ENCODE measurements at regions not wholly inside any gene's neighbourhood (a gene's known extent, or its start where the extent isn't known, plus 50 kb on each side); places are given as distances from the start of the nearest gene placed in this dataset.

DNA sequence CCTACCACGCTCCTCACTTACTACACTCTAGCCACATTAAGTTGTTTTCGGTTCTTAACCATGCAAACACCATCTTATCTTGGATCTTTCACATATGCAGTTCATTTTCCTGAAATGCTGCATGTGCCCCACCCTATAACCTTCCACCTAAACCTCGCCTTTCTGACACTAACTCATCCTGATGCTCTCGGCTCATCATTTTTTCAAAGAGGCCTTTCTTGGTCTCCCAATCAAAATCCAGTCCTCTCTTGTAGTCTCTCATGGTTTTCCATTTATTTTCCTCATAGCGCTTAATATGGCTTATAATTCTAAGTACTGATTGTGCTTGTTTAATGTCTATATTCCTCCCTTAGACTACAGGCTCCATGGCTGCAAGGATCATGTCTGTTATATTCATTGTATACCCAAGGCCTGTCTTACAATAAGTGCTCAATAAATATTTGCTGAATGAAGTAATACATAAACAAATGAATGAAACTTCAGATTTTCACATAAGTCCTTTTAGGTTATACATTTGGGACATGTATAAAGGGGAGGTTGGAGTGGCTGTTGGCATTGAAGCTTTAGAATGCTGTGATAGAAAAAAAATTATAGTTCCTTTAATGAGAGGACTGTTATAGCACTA, 79.2 kb upstream of the CDC42BPA start (continued):
- TF ChIP-seq KDM1A (IDR thresholded peaks at IDR 0.05): peak in 1 of 2 experiments; percentile 12; a peak in 2 of 4 replicates
- TF ChIP-seq SOX6 (IDR thresholded peaks at IDR 0.05): 0 out of 2 replicates have a peak, but pooled peaks have one; percentile 8
- TF ChIP-seq TAF9B (IDR thresholded peaks at IDR 0.05; ENCODE audit: partially characterized antibody): no peak
- no peak for TF ChIP-seq FOXO4 (CRISPR knock-in tag; IDR thresholded peaks at IDR 0.05)
- TF ChIP-seq, protein P1, sequence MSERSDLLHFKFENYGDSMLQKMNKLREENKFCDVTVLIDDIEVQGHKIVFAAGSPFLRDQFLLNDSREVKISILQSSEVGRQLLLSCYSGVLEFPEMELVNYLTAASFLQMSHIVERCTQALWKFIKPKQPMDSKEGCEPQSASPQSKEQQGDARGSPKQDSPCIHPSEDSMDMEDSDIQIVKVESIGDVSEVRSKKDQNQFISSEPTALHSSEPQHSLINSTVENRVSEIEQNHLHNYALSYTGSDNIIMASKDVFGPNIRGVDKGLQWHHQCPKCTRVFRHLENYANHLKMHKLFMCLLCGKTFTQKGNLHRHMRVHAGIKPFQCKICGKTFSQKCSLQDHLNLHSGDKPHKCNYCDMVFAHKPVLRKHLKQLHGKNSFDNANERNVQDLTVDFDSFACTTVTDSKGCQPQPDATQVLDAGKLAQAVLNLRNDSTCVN (CRISPR knock-in tag; IDR thresholded peaks at IDR 0.05): 0 out of 2 replicates have a peak, but pooled peaks have one; percentile 39
- no peak for TF ChIP-seq SMAD2 (IDR thresholded peaks at IDR 0.05; ENCODE audit: low read depth, low read length)
- TF ChIP-seq, protein P2, sequence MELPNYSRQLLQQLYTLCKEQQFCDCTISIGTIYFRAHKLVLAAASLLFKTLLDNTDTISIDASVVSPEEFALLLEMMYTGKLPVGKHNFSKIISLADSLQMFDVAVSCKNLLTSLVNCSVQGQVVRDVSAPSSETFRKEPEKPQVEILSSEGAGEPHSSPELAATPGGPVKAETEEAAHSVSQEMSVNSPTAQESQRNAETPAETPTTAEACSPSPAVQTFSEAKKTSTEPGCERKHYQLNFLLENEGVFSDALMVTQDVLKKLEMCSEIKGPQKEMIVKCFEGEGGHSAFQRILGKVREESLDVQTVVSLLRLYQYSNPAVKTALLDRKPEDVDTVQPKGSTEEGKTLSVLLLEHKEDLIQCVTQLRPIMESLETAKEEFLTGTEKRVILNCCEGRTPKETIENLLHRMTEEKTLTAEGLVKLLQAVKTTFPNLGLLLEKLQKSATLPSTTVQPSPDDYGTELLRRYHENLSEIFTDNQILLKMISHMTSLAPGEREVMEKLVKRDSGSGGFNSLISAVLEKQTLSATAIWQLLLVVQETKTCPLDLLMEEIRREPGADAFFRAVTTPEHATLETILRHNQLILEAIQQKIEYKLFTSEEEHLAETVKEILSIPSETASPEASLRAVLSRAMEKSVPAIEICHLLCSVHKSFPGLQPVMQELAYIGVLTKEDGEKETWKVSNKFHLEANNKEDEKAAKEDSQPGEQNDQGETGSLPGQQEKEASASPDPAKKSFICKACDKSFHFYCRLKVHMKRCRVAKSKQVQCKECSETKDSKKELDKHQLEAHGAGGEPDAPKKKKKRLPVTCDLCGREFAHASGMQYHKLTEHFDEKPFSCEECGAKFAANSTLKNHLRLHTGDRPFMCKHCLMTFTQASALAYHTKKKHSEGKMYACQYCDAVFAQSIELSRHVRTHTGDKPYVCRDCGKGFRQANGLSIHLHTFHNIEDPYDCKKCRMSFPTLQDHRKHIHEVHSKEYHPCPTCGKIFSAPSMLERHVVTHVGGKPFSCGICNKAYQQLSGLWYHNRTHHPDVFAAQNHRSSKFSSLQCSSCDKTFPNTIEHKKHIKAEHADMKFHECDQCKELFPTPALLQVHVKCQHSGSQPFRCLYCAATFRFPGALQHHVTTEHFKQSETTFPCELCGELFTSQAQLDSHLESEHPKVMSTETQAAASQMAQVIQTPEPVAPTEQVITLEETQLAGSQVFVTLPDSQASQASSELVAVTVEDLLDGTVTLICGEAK (IDR thresholded peaks at IDR 0.05): 0 out of 2 replicates have a peak, but pooled peaks have one; percentile 29
- TF ChIP-seq, protein P2 (CRISPR knock-in tag; IDR thresholded peaks at IDR 0.05): no peak
- TF ChIP-seq, protein P3, sequence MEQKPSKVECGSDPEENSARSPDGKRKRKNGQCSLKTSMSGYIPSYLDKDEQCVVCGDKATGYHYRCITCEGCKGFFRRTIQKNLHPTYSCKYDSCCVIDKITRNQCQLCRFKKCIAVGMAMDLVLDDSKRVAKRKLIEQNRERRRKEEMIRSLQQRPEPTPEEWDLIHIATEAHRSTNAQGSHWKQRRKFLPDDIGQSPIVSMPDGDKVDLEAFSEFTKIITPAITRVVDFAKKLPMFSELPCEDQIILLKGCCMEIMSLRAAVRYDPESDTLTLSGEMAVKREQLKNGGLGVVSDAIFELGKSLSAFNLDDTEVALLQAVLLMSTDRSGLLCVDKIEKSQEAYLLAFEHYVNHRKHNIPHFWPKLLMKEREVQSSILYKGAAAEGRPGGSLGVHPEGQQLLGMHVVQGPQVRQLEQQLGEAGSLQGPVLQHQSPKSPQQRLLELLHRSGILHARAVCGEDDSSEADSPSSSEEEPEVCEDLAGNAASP (IDR thresholded peaks at IDR 0.05): no peak
- TF ChIP-seq MEF2D (tag; conservative IDR thresholded peaks at IDR 0.05; ENCODE audit: low read depth): 0 out of 2 replicates have a peak, but pooled peaks have one; percentile 8
- TF ChIP-seq BRD9 (IDR thresholded peaks at IDR 0.05; ENCODE audit: low read depth, partially characterized antibody): peak; percentile 27
- TF ChIP-seq ELF4 (CRISPR knock-in tag; IDR thresholded peaks at IDR 0.05): peak; percentile 64; the same call in 1 of the 2 replicates
